ENCODE measurements at regions not wholly inside any gene's neighbourhood (a gene's known extent, or its start where the extent isn't known, plus 50 kb on each side); places are given as distances from the start of the nearest gene placed in this dataset.

DNA sequence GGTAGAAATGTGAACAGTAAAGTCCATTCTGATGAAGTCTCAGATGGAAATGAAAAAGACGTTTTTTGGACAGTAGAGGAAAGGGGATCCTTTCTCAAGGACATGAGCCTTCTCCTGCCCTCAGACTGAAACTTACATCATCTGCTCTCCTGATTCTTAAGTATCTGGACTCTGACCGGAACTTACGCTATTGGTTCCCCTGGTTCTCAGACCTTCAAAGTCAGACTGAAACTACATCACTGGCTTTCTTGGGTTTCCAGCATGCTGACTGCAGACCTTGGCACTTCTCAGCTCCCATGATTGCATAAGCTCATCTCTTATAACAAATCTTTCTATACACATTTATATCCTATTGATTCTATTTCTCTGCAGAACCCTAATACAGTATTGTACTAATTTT, 291.0 kb downstream of the SNAPC1 start:
- no peak overlapping the region for H3K4me3 ChIP-seq (ENCODE audit: low read depth, low read length)
- no peak for DNase-seq (ENCODE audit: low read depth)
- H3K36me3 ChIP-seq (ENCODE audit: control insufficient read depth, insufficient read depth, low read length) = no peaks in the 10 kb centered on the region
- H3K27me3 ChIP-seq (ENCODE audit: control insufficient read depth, insufficient read depth, low read length) = no peaks in the 10 kb centered on the region
- TF ChIP-seq, protein P1, sequence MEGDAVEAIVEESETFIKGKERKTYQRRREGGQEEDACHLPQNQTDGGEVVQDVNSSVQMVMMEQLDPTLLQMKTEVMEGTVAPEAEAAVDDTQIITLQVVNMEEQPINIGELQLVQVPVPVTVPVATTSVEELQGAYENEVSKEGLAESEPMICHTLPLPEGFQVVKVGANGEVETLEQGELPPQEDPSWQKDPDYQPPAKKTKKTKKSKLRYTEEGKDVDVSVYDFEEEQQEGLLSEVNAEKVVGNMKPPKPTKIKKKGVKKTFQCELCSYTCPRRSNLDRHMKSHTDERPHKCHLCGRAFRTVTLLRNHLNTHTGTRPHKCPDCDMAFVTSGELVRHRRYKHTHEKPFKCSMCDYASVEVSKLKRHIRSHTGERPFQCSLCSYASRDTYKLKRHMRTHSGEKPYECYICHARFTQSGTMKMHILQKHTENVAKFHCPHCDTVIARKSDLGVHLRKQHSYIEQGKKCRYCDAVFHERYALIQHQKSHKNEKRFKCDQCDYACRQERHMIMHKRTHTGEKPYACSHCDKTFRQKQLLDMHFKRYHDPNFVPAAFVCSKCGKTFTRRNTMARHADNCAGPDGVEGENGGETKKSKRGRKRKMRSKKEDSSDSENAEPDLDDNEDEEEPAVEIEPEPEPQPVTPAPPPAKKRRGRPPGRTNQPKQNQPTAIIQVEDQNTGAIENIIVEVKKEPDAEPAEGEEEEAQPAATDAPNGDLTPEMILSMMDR (IDR thresholded peaks at IDR 0.05; ENCODE audit: insufficient read depth, low read length, severe bottlenecking) = no peak
- FAIRE-seq = no peak

DNA sequence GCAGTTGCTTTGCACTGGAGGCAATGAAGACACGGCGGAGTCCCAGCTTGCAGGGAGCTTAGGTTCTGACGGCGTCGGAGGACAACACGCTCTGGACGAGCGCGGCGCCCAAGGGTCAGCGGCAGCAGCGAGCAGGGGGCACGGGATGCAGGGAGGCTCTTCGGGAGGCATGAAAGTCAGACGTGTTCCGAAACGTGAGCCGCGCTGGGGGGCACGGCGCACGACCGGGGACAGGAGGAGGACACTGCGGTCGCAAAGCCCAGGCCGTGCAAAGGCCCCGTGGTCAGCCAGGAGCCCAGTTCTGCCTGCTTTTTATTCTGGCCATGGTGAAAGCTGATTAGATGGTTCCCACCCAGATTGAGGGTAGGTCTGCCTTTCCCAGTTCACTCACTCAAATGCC, 294.6 kb downstream of the SNAPC1 start:
- no peak overlapping the region for H3K4me3 ChIP-seq (ENCODE audit: low read depth, low read length)
- H3K27me3 ChIP-seq (ENCODE audit: control insufficient read depth, insufficient read depth, low read length) = no peaks in the 10 kb centered on the region
- FAIRE-seq (no peak), DNase-seq (ENCODE audit: low read depth) (no peak)
- H3K36me3 ChIP-seq (ENCODE audit: control insufficient read depth, insufficient read depth, low read length) = no peaks in the 10 kb centered on the region
- TF ChIP-seq, protein P1 (IDR thresholded peaks at IDR 0.05; ENCODE audit: insufficient read depth, low read length, severe bottlenecking) = no peak

GRCh38 chr14:62062645-62063044, 300.4 kb downstream of the SNAPC1 start:
- FAIRE-seq = no peak
- no peak overlapping the region for H3K4me3 ChIP-seq (ENCODE audit: low read depth, low read length)

DNA sequence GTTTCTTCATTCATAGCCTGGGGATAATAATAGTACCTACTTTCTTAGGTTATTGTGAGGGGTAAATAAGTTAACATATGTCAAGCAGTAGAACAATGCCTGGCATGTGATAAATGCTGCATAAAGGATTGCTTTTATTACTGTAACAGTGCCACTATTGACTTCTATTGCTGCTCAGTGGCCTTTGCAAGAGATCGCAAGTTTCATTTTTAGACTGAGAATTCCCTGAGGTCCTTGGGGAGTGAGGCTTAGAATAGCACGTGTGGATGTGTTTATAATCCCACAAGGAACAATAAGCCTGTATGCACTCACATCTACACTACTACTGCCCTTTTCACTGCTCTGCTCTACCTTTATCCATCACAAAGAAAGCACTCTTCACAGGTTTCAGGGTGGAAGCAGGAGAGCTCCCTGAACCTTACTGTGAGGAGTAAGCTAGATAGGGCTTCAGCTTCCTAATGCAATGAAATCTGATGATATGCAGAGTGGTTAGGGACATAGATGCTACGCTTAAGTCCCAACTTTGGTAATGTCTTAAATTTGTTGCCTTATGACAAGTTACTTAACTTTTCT, 302.6 kb downstream of the SNAPC1 start:
- TF ChIP-seq, protein P1 (IDR thresholded peaks at IDR 0.05; ENCODE audit: insufficient read depth, low read length, severe bottlenecking) = no peak
- no peaks in the 10 kb centered on the region for H3K36me3 ChIP-seq (ENCODE audit: control insufficient read depth, insufficient read depth, low read length)
- H3K4me3 ChIP-seq (ENCODE audit: low read depth, low read length) = no peak overlapping the region
- DNase-seq (ENCODE audit: low read depth) (no peak), FAIRE-seq (no peak)
- no peaks in the 10 kb centered on the region for H3K27me3 ChIP-seq (ENCODE audit: control insufficient read depth, insufficient read depth, low read length)

More at GRCh38 chr14:62062645-62063044, 300.4 kb downstream of the SNAPC1 start:
- TF ChIP-seq, protein P1 (IDR thresholded peaks at IDR 0.05; ENCODE audit: insufficient read depth, low read length, severe bottlenecking) = no peak
- no peak for DNase-seq (ENCODE audit: low read depth)
- Histone ChIP-seq H3K36me3 (ENCODE audit: control insufficient read depth, insufficient read depth, low read length) (no peaks in the 10 kb centered on the region), H3K27me3 (ENCODE audit: control insufficient read depth, insufficient read depth, low read length) (no peaks in the 10 kb centered on the region)

DNA sequence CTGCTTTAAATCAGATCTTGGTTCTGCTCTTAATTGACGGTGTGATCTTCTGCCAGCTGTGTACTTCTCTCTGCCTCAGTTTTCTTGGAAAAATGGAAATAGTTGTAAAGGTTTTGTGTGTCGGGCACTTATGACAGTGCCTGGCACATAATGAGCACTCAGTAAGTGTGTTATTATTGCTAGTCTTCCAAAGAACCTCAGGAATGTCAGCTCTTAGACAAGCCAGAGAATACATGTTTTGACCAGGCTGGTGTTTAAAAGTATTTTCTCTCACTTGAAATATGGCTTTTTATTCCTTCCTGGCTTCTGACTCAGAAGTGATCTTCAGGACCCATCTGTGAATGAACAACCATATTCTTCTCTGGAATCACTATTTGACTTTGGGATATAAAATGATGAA, 304.1 kb downstream of the SNAPC1 start:
- no peaks in the 10 kb centered on the region for H3K27me3 ChIP-seq (ENCODE audit: control insufficient read depth, insufficient read depth, low read length)
- DNase-seq (ENCODE audit: low read depth) = no peak
- no peaks in the 10 kb centered on the region for H3K36me3 ChIP-seq (ENCODE audit: control insufficient read depth, insufficient read depth, low read length)
- TF ChIP-seq, protein P1 (IDR thresholded peaks at IDR 0.05; ENCODE audit: insufficient read depth, low read length, severe bottlenecking) = no peak
- H3K4me3 ChIP-seq (ENCODE audit: low read depth, low read length) = no peak overlapping the region
- no peak for FAIRE-seq

GRCh38 chr14:62071039-62071438, 308.8 kb downstream of the SNAPC1 start:
- FAIRE-seq (no peak), DNase-seq (ENCODE audit: low read depth) (no peak)
- Histone ChIP-seq H3K4me3 (ENCODE audit: low read depth, low read length) (no peak overlapping the region), H3K36me3 (ENCODE audit: control insufficient read depth, insufficient read depth, low read length) (no peaks in the 10 kb centered on the region), H3K27me3 (ENCODE audit: control insufficient read depth, insufficient read depth, low read length) (no peaks in the 10 kb centered on the region)
- TF ChIP-seq, protein P1 (IDR thresholded peaks at IDR 0.05; ENCODE audit: insufficient read depth, low read length, severe bottlenecking) = no peak

All from bronchial epithelial cell (primary cell).